Superior temporal gyrus (tissue), 1 donor: ENCODE measurements at regions not wholly inside any gene's neighbourhood (a gene's known extent, or its start where the extent isn't known, plus 50 kb on each side); places are given as distances from the start of the nearest gene placed in this dataset.

Source experiments
- DNase-seq: peaks from one replicate; pipeline ENCODE4 v3.0.0-alpha.2; 2016; ENCODE audit errors: extremely low spot score

DNA sequence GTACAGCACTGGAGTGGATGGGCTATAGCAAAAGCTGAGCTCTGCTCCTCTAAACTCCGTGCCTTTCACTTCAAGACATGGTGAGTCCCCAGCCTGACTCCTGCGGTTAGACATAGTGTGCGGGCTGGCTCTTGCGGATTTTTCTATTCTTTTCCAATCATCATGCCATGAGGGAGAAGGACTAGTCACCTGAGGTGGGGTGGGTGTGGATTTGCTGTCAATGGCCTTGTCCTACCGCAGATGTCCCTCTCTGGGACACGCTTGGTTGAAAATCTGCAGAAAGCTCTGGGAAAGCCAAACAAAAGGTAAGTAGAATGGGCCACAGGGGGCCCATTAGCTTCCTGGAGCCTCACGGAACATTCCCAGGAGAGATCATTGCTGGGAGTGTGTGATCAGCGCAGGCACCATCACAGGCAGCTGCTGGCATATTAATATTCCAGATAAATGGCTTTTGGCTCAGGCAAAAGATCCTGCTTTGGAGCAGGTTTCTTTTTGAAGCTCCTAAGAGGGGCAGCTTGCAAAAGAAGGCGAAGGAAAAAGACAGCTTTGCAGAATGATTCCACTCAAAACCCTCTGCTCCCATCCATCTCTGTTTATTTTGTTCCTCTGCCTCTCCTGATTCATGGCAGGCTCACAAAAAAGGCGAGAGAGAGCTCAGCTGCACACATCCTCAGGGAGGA is 509.0 kb upstream of the ZMIZ1 start:
- no peak for DNase-seq

GRCh38 chr10:78560341-78560688 is 508.5 kb upstream of the ZMIZ1 start:
- DNase-seq, result no peak

GRCh38 chr10:78563314-78563713 is 505.5 kb upstream of the ZMIZ1 start:
- no peak for DNase-seq

GRCh38 chr10:78565841-78566240 is 502.9 kb upstream of the ZMIZ1 start:
- no peak for DNase-seq

- no peak for DNase-seq
Observed at GRCh38 chr10:78566284-78567111, 502.3 kb upstream of the ZMIZ1 start.

DNA sequence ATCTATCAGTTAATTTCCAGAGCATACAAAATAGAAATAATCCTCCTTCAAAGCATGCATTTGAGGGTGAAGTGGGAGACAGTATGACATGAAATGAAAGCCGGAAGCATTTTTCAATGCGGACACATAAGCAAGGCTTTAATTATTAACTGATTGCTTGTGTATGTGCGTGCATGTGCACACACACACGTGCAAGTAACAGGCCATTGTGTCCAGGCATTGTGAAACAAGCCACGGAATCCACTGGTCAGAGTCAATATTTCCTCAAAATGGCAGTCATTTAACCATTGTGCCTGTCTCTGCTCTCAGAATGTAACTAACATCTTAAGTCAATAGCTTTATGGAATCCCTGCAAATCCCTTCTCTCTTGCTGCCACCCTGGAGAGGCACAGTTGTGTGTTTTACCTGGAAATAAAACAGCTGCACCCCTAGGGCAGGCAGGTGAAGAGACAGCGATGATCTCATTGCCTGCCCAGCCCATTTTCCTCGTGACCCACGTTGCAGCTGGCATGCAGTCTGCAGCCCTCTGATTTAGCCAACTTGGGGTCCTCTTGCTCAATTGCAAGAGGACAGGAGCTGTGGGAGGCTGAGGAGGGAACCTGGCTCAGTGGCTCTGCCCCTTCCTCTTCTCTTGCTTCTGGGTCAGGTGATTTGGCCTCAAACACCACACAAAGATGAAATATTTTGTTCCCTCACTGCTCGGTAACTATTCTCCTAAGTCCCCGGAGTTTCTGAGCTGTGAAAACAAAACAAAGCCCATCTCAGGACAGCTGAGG is 500.9 kb upstream of the ZMIZ1 start:
- no peak for DNase-seq

DNA sequence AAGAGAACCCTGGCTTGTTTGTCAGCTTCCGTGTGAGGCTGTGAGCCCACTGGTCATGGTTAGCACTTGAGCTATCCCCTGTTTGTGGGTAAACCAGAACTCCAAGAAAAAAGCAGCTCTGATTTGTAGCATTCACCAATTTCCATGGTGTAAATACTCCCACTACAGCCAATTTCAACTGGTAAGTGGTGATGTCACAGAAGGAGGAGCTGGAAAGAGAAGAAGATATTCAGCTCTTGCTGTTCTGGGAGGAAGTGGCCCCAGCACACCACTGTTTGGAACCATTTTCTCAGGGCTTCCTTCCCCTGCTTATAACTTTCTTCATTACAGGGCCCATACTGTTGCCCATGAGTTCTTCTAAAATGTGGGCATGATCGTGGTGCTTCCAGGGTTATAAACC is 500.1 kb upstream of the ZMIZ1 start:
- no peak for DNase-seq

GRCh38 chr10:78570633-78571235 is 498.0 kb upstream of the ZMIZ1 start:
- DNase-seq, result no peak

GRCh38 chr10:78571286-78571685 is 497.5 kb upstream of the ZMIZ1 start:
- no peak for DNase-seq

GRCh38 chr10:78571891-78572290 is 496.9 kb upstream of the ZMIZ1 start:
- DNase-seq, result no peak

DNA sequence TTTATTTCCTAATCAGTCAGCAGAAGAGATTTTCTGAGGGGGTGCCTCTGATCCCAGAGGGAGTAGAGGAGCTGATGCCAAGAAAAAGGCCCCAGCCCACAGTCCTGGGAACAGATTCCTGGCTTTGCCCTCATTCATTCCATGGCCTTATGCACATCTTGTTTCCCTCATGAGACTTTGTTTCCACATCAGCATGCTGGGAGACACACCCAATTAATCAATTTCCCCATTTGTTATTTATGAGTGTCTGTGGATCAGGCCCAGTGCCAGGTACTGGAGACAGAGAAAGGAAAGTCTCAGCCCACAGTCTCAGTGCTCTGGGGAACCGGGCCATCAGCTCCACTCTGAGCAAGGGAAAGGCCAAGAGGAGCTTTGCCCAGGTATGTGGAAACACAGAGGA is 496.2 kb upstream of the ZMIZ1 start:
- no peak for DNase-seq

DNA sequence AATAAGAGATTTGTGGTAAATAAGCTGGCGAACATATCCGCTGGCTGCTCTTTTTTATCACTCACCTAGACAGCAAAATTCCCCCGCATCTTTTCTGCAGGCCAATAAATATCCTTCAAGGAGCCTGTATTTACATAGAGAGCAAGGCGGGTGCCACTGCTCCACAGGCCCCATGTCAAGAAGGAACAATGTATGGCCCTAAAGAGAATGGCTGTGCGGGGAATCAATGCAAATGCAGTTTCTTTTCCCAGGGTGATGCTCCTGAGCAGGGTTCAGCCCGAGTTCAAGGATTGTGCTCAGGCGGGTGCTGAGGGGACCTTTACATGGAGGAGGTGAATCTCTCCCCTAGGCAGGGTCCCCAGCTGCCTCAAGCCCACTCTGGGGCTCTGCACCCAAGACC is 494.2 kb upstream of the ZMIZ1 start:
- no peak for DNase-seq

- no peak for DNase-seq
Observed at GRCh38 chr10:78575400-78575799, 493.4 kb upstream of the ZMIZ1 start.

DNA sequence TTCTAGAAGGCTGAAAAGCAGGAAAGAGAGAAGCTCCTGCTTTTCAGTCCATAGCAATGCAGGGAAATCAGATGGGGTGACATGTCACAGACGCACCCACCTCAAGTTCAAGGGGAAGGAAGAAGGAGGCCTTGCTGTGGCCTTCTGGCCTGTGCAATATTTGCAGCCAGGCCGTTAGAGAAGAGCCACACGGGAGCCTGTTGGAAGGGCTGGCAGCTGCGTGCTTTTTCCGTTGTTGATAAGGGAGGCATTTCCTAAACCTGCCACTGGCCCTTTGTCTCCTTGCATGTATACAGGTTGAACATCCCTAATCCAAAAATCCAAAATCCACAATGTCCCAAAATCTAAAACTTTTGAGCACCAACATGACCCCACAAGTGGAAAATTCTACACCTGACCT is 492.5 kb upstream of the ZMIZ1 start:
- no peak for DNase-seq

DNA sequence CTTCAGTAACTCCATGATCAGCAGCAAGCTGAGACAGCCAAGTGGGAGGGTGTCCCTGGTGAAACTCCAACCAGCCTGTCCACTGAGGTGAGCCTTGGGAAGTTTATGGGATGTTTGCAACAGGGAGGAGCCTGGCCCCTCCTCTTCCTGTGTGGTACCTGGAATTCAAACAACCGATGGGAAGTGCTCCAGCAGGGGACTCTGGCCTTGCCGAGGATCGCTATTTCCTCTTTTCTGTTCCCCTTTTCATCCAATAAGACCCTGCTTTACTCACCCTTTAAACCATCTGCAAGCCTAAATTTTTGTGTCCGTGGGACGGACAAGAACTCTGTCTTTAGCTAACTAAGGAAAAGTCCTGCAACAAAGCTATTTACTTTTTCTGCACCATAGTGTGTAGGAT is 491.1 kb upstream of the ZMIZ1 start:
- DNase-seq, result peak; percentile 18

- no peak for DNase-seq
Observed at GRCh38 chr10:78578929-78579328, 489.8 kb upstream of the ZMIZ1 start.

GRCh38 chr10:78579576-78579975 is 489.2 kb upstream of the ZMIZ1 start:
- DNase-seq, result peak; percentile 70

DNA sequence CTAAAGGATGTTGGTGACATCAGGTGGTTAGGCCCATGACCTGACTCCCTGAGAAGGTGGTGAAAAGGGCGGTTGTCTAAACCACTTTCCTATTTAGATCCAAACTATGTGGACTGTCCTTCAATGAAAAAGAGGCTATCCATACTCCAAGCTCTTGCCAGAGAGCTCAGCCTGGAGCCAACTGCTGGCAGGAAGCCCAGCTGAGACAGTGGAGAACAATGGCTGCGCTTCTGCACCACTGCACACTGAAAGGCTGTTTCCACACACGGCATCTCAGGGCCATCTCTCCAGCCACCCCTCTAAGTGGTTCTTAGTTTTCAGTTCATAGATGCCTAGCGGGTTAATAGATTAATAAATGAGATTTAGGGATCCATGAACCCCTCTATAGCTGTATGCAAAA is 488.8 kb upstream of the ZMIZ1 start:
- peak; percentile 94 for DNase-seq

DNA sequence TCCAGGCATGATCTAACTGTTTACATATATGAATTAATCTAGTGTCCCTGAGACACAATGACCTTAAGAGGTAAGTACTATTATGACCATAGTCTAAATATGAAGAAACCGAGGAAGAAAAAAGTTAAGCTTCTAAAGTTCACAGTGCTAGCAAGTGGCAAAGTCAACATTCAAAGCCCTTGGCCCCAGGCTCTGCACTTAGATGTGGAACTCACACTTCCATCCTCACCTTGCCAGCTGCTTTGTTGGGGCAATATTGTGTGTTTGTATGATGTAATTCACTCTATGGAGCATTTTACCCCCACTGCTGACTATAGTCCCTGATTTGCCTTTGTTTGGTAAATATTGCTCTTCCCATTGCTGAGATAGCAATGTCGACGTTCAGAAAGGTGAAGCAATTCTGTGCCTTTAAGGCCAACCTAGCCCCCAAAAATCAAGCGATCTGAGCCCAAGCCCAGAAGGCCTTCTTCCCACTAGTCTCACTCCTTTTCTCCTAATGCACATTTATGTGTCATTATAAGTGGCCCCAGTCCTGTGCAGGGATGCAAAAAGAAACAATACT is 487.6 kb upstream of the ZMIZ1 start:
- no peak for DNase-seq

- no peak for DNase-seq
Observed at GRCh38 chr10:78582540-78582939, 486.2 kb upstream of the ZMIZ1 start.

- DNase-seq, result no peak
Observed at GRCh38 chr10:78584266-78584665, 484.5 kb upstream of the ZMIZ1 start.

GRCh38 chr10:78584681-78585080 is 484.1 kb upstream of the ZMIZ1 start:
- no peak for DNase-seq
